Gastrocnemius medialis (tissue), 4 donors: ENCODE measurements at regions not wholly inside any gene's neighbourhood (a gene's known extent, or its start where the extent isn't known, plus 50 kb on each side); places are given as distances from the start of the nearest gene placed in this dataset.

Source experiments
- POLR2A ChIP-seq, 2 donors: fragments of 450-650 bp; IDR thresholded peaks; one replicate each; pipeline ENCODE4 v1.6.1; 2017; ENCODE audit warnings: antibody characterized with exemption in 2 of 2, mild to moderate bottlenecking in 2 of 2, moderate library complexity in 2 of 2
- TF ChIP-seq, protein P1 (sequence below), 5 experiments: fragments of 450-650 bp in 3 of 5; fragments of 200-600 bp in 2 of 5; sonication (generic) in 2 of 5; IDR thresholded peaks in 4 of 5; conservative IDR thresholded peaks in 1 of 5; 1 replicate in 4 of 5; 2 replicates in 1 of 5; pipeline ENCODE4 v1.5.1; 2016 to 2019; ENCODE audit warnings: antibody characterized with exemption in 5 of 5, mild to moderate bottlenecking in 3 of 5, moderate library complexity in 3 of 5

- TF ChIP-seq POLR2A (IDR thresholded peaks at IDR 0.05), result no peak
- TF ChIP-seq, protein P1, sequence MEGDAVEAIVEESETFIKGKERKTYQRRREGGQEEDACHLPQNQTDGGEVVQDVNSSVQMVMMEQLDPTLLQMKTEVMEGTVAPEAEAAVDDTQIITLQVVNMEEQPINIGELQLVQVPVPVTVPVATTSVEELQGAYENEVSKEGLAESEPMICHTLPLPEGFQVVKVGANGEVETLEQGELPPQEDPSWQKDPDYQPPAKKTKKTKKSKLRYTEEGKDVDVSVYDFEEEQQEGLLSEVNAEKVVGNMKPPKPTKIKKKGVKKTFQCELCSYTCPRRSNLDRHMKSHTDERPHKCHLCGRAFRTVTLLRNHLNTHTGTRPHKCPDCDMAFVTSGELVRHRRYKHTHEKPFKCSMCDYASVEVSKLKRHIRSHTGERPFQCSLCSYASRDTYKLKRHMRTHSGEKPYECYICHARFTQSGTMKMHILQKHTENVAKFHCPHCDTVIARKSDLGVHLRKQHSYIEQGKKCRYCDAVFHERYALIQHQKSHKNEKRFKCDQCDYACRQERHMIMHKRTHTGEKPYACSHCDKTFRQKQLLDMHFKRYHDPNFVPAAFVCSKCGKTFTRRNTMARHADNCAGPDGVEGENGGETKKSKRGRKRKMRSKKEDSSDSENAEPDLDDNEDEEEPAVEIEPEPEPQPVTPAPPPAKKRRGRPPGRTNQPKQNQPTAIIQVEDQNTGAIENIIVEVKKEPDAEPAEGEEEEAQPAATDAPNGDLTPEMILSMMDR (IDR thresholded peaks at IDR 0.05 in 4 of 5, conservative IDR thresholded peaks at IDR 0.05 in 1 of 5), result no peak
These were observed 1583.3 kb downstream of the MRPL39 start for GRCh38 chr21:24023936-24024335.
